HepG2 (cell line): ENCODE measurements at regions not wholly inside any gene's neighbourhood (a gene's known extent, or its start where the extent isn't known, plus 50 kb on each side); places are given as distances from the start of the nearest gene placed in this dataset.

Source experiments
- POLR2A ChIP-seq, 2 experiments: IDR thresholded peaks; 2 replicates each; pipeline ENCODE4 v1.6.1; 2011; ENCODE audit warnings: low read depth in 2 of 2, low read length in 2 of 2, mild to moderate bottlenecking in 1 of 2, moderate library complexity in 1 of 2; ENCODE audit not compliant: insufficient read depth in 1 of 2
- TF ChIP-seq, protein P1 (sequence below): sonication (generic); formaldehyde crosslinking; IDR thresholded peaks from 2 replicates; pipeline ENCODE4 v1.5.0; 2020; ENCODE audit warnings: mild to moderate bottlenecking, missing genetic modification reagents, moderate library complexity

GRCh38 chr10:124150189-124150806, 56.9 kb upstream of the CHST15 start:
- TF ChIP-seq POLR2A (IDR thresholded peaks at IDR 0.05; ENCODE audit: insufficient read depth in 1 of 2, low read depth in 2 of 2, low read length in 2 of 2), result no peak
- TF ChIP-seq, protein P1, sequence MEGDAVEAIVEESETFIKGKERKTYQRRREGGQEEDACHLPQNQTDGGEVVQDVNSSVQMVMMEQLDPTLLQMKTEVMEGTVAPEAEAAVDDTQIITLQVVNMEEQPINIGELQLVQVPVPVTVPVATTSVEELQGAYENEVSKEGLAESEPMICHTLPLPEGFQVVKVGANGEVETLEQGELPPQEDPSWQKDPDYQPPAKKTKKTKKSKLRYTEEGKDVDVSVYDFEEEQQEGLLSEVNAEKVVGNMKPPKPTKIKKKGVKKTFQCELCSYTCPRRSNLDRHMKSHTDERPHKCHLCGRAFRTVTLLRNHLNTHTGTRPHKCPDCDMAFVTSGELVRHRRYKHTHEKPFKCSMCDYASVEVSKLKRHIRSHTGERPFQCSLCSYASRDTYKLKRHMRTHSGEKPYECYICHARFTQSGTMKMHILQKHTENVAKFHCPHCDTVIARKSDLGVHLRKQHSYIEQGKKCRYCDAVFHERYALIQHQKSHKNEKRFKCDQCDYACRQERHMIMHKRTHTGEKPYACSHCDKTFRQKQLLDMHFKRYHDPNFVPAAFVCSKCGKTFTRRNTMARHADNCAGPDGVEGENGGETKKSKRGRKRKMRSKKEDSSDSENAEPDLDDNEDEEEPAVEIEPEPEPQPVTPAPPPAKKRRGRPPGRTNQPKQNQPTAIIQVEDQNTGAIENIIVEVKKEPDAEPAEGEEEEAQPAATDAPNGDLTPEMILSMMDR (CRISPR knock-in tag), result no peak
